H9 (cell line): ENCODE measurements at regions not wholly inside any gene's neighbourhood (a gene's known extent, or its start where the extent isn't known, plus 50 kb on each side); places are given as distances from the start of the nearest gene placed in this dataset.

Experiments
- DNase-seq: peaks from one replicate; pipeline ENCODE4 v3.0.0-alpha.2; 2017
- H2AFZ ChIP-seq: one replicate; pipeline ENCODE4 v1.6.1; 2013; ENCODE audit warnings: mild to moderate bottlenecking, low read length, control low read depth, moderate library complexity
- H2AK5ac ChIP-seq: 2 replicates; pipeline ENCODE4 v1.6.1; 2013; ENCODE audit warnings: low read length, control low read depth, mixed read lengths; ENCODE audit not compliant: insufficient read length
- H2BK120ac ChIP-seq: one replicate; pipeline ENCODE4 v1.6.1; 2013; ENCODE audit warnings: low read depth, mild to moderate bottlenecking, low read length, control low read depth, inconsistent platforms; ENCODE audit not compliant: poor library complexity, severe bottlenecking
- H2BK12ac ChIP-seq: 2 replicates; pipeline ENCODE4 v1.6.1; 2013; ENCODE audit warnings: low read length, control low read depth, mixed read lengths, low read depth; ENCODE audit not compliant: insufficient read length
- H2BK15ac ChIP-seq: 2 replicates; pipeline ENCODE4 v1.6.1; 2013; ENCODE audit warnings: low read depth, low read length, control low read depth
- H2BK20ac ChIP-seq: one replicate; pipeline ENCODE4 v1.6.1; 2013; ENCODE audit warnings: low read depth, mild to moderate bottlenecking, low read length, control low read depth, inconsistent platforms; ENCODE audit not compliant: poor library complexity, severe bottlenecking
- H2BK5ac ChIP-seq: 2 replicates; pipeline ENCODE4 v1.6.1; 2013; ENCODE audit warnings: low read length, control low read depth, mixed read lengths; ENCODE audit not compliant: insufficient read length
- H3K14ac ChIP-seq: 2 replicates; pipeline ENCODE4 v1.6.1; 2013; ENCODE audit warnings: low read length, control low read depth; ENCODE audit not compliant: insufficient read depth
- H3K18ac ChIP-seq: 2 replicates; pipeline ENCODE4 v1.6.1; 2013; ENCODE audit warnings: low read depth, mild to moderate bottlenecking, mixed read lengths, low read length, control low read depth; ENCODE audit not compliant: insufficient read length
- H3K23ac ChIP-seq: 2 replicates; pipeline ENCODE4 v1.6.1; 2013; ENCODE audit warnings: low read length, control low read depth, mixed read lengths, low read depth; ENCODE audit not compliant: insufficient read length
- H3K23me2 ChIP-seq: 2 replicates; pipeline ENCODE4 v1.6.1; 2013; ENCODE audit warnings: low read depth, mild to moderate bottlenecking, mixed read lengths, low read length, control low read depth; ENCODE audit not compliant: insufficient read length, poor library complexity, severe bottlenecking
- H3K27ac ChIP-seq: 2 replicates; pipeline ENCODE4 v1.5.1; 2013; ENCODE audit warnings: low read length, control low read depth, mixed read lengths, low read depth; ENCODE audit not compliant: insufficient read length
- H3K27me3 ChIP-seq: 2 replicates; pipeline ENCODE4 v1.6.1; 2013; ENCODE audit warnings: low read length, control low read depth, inconsistent platforms; ENCODE audit not compliant: insufficient read depth
- H3K4ac ChIP-seq: 2 replicates; pipeline ENCODE4 v1.6.1; 2013; ENCODE audit warnings: low read depth, mild to moderate bottlenecking, control low read depth, inconsistent platforms, low read length, moderate library complexity
- H3K4me1 ChIP-seq: 2 replicates; pipeline ENCODE4 v1.6.1; 2013; ENCODE audit warnings: low read length, control low read depth, inconsistent platforms; ENCODE audit not compliant: insufficient read depth
- H3K4me2 ChIP-seq: 2 replicates; pipeline ENCODE4 v1.6.1; 2013; ENCODE audit warnings: low read length, control low read depth, mixed read lengths; ENCODE audit not compliant: insufficient read length, insufficient read depth
- H3K56ac ChIP-seq: 2 replicates; pipeline ENCODE4 v1.6.1; 2013; ENCODE audit warnings: low read depth, mild to moderate bottlenecking, mixed read lengths, low read length, control low read depth; ENCODE audit not compliant: insufficient read length
- H3K79me1 ChIP-seq: 2 replicates; pipeline ENCODE4 v1.6.1; 2013; ENCODE audit warnings: low read depth, mild to moderate bottlenecking, moderate library complexity, low read length, control low read depth, inconsistent platforms; ENCODE audit not compliant: insufficient read depth, poor library complexity, severe bottlenecking
- H3K79me2 ChIP-seq: 2 replicates; pipeline ENCODE4 v1.6.1; 2013; ENCODE audit warnings: low read length, control low read depth, inconsistent platforms; ENCODE audit not compliant: insufficient read depth
- H3K9ac ChIP-seq: 2 replicates; pipeline ENCODE4 v1.6.1; 2013; ENCODE audit warnings: low read length, control low read depth, mixed read lengths; ENCODE audit not compliant: insufficient read length; ENCODE audit errors: extremely low read depth
- H3K9me3 ChIP-seq: one replicate; pipeline ENCODE4 v1.6.1; 2013; ENCODE audit warnings: low read depth, low read length, inconsistent platforms; ENCODE audit not compliant: control insufficient read depth
- H3T11ph ChIP-seq: one replicate; pipeline ENCODE4 v1.6.1; 2013; ENCODE audit warnings: mild to moderate bottlenecking, low read length, control low read depth, inconsistent platforms
- H4K20me1 ChIP-seq: one replicate; pipeline ENCODE4 v1.6.1; 2013; ENCODE audit not compliant: control insufficient read depth, insufficient read length, insufficient read depth
- H4K5ac ChIP-seq: 2 replicates; pipeline ENCODE4 v1.6.1; 2013; ENCODE audit warnings: low read depth, mild to moderate bottlenecking, mixed read lengths, low read length, control low read depth; ENCODE audit not compliant: insufficient read length
- H4K8ac ChIP-seq: replicated peaks from 2 replicates; pipeline ENCODE4 v1.6.1; 2013; ENCODE audit warnings: low read length, control low read depth, mixed read lengths, low read depth; ENCODE audit not compliant: insufficient read length
- H4K91ac ChIP-seq: 2 replicates; pipeline ENCODE4 v1.6.1; 2013; ENCODE audit warnings: low read depth, mild to moderate bottlenecking, moderate library complexity, mixed read lengths, low read length, control low read depth; ENCODE audit not compliant: insufficient read length
- H3K27ac Mint-ChIP-seq, 3 experiments: 2 replicates in 2 of 3; 3 replicates in 1 of 3; pipeline ENCODE4 v1.8.0; 2020 to 2021; ENCODE audit warnings: mixed read lengths in 3 of 3, mild to moderate bottlenecking in 1 of 3, moderate library complexity in 1 of 3
- H3K27me3 Mint-ChIP-seq: 2 replicates; pipeline ENCODE4 v1.8.0; 2021; ENCODE audit warnings: low read depth, mild to moderate bottlenecking, moderate library complexity, mixed read lengths
- H3K36me3 Mint-ChIP-seq, 3 experiments: 2 replicates in 2 of 3; 3 replicates in 1 of 3; pipeline ENCODE4 v1.8.0; 2020 to 2021; ENCODE audit warnings: low read depth in 3 of 3, mixed read lengths in 3 of 3; ENCODE audit not compliant: insufficient read depth in 1 of 3
- H3K4me1 Mint-ChIP-seq, 2 experiments: 2 replicates each; pipeline ENCODE4 v1.8.0; 2020; ENCODE audit warnings: mixed read lengths in 2 of 2
- H3K4me3 Mint-ChIP-seq, 2 experiments: 2 replicates in 1 of 2; 3 replicates in 1 of 2; pipeline ENCODE4 v1.8.0; 2020 to 2021; ENCODE audit warnings: mild to moderate bottlenecking in 2 of 2, mixed read lengths in 2 of 2, moderate library complexity in 1 of 2
- H3K9me3 Mint-ChIP-seq, 2 experiments: 2 replicates in 1 of 2; 3 replicates in 1 of 2; pipeline ENCODE4 v1.8.0; 2020; ENCODE audit warnings: mild to moderate bottlenecking in 2 of 2, mixed read lengths in 2 of 2, moderate library complexity in 1 of 2
- CTCF ChIP-seq: fragments of 200-600 bp; sonication (generic); conservative IDR thresholded peaks from 3 replicates; pipeline ENCODE4 v1.8.0; 2021; ENCODE audit warnings: antibody characterized with exemption, mild to moderate bottlenecking
- WGBS: extraction: QIAGEN DNeasy Blood & Tissue Kit; methylation state at CpG from one replicate; pipeline ENCODE4 v1.1.7; 2013; ENCODE audit warnings: missing lambda C conversion rate, low lambda C conversion rate, mixed read lengths; ENCODE audit not compliant: insufficient read length; ENCODE audit errors: extremely low coverage; 5-methylcytosine and 5-hydroxymethylcytosine counted together

GRCh38 chr11:127057126-127057525, 56.6 kb upstream of the KIRREL3 start:
- no peak overlapping the region for H3K23ac ChIP-seq
- no peak overlapping the region for H3K14ac ChIP-seq
- H3K18ac ChIP-seq = no peak overlapping the region
- H4K5ac ChIP-seq = no peak overlapping the region
- no peak overlapping the region for H3K27ac ChIP-seq
- DNase-seq = no peak
- H3K56ac ChIP-seq = no peak overlapping the region
- H4K20me1 ChIP-seq = no peaks in the 10 kb centered on the region
- Mint-ChIP-seq H3K27me3 (peaks cover 8% of the 10 kb centered on the region), H3K4me1 (peaks cover 29 to 32% of the 10 kb centered on the region in 2 experiments), H3K27ac (0 out of 7 replicates have a peak overlapping the region, but pooled peaks of 1 of the 3 experiments have one; percentile 27), H3K36me3 (no peaks in the 10 kb centered on the region; a peak in 1 of 7 replicates), H3K4me3 (no peak overlapping the region), H3K9me3 (no peaks in the 10 kb centered on the region; a peak in 1 of 5 replicates)
- H2BK12ac ChIP-seq = no peak overlapping the region
- no peaks in the 10 kb centered on the region for H3K23me2 ChIP-seq
- H2AK5ac ChIP-seq = no peak overlapping the region
- peaks cover 4% of the 10 kb centered on the region; the same call in 1 of the 2 replicates for H3K4me1 ChIP-seq
- H2BK120ac ChIP-seq = no peak overlapping the region
- TF ChIP-seq CTCF = no peak
- no peak overlapping the region for H3K4me2 ChIP-seq
- H3K9ac ChIP-seq = no peak overlapping the region
- H2BK15ac ChIP-seq = no peak overlapping the region
- H4K8ac ChIP-seq = no peak overlapping the region
- no CpG with 5 or more reads among the region's 8 CpGs for WGBS
- no peak overlapping the region for H2BK5ac ChIP-seq
- H3K9me3 ChIP-seq = no peaks in the 10 kb centered on the region
- H3T11ph ChIP-seq = no peak overlapping the region
- no peaks in the 10 kb centered on the region for H3K27me3 ChIP-seq
- no peak overlapping the region for H2BK20ac ChIP-seq
- H3K79me1 ChIP-seq = no peaks in the 10 kb centered on the region
- H4K91ac ChIP-seq = no peak overlapping the region
- H2AFZ ChIP-seq = no peak overlapping the region
- no peak overlapping the region for H3K4ac ChIP-seq
- no peaks in the 10 kb centered on the region for H3K79me2 ChIP-seq
